ENCODE measurements at regions not wholly inside any gene's neighbourhood (a gene's known extent, or its start where the extent isn't known, plus 50 kb on each side); places are given as distances from the start of the nearest gene placed in this dataset.

DNA sequence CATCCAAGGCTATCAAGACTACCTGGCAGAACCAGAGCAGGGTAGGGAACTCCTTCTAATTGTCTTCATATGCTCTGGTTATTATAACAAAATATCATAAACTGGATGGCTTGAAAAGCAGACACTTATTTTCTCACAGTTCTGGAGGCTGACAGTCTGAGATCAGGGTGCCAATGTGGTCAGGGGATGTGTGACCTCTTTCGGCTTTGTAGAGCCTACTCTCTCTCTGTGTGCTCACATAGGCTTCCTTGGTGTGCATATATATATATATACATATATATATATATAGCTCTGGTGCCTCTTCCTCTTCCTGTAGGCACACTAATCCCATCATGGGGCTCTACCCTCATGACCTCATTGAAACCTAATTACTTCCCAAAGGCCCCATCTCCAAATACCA is 101.6 kb downstream of the ARL6IP6 start:
- no peak for DNase-seq (ENCODE audit: extremely low read depth, low read depth)
- TF ChIP-seq, protein P1, sequence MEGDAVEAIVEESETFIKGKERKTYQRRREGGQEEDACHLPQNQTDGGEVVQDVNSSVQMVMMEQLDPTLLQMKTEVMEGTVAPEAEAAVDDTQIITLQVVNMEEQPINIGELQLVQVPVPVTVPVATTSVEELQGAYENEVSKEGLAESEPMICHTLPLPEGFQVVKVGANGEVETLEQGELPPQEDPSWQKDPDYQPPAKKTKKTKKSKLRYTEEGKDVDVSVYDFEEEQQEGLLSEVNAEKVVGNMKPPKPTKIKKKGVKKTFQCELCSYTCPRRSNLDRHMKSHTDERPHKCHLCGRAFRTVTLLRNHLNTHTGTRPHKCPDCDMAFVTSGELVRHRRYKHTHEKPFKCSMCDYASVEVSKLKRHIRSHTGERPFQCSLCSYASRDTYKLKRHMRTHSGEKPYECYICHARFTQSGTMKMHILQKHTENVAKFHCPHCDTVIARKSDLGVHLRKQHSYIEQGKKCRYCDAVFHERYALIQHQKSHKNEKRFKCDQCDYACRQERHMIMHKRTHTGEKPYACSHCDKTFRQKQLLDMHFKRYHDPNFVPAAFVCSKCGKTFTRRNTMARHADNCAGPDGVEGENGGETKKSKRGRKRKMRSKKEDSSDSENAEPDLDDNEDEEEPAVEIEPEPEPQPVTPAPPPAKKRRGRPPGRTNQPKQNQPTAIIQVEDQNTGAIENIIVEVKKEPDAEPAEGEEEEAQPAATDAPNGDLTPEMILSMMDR (IDR thresholded peaks at IDR 0.05; ENCODE audit: low read depth, low read length), result no peak

DNA sequence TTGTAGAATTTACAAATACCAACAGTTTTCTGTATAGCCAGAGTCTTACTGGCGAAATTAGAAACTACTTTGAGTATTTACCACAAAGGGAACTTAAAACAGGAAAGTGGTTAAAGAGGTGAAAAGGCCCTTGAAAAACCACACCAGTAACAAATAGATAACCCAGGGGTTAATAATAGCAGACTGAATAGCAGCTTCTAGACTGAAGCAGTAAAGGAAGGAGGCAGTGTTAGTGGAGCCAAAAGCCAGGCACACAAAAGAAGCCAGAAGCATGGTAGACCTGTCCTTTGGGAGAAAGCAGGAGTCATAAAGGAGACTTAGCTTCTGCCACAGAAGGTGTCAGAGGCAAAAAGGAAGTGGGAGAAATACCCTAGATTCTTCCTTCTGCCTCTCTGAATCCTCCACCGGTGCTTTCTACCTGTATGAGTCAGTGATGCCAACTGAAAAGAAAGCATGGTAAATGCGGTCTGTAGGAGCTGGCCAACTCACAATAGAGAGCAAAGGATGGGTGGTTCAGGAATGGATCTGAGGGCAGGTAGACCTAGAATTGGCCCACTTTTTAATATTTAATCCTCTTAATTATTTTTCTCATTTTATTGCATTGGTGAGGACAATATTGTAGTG is 97.3 kb downstream of the ARL6IP6 start:
- no peak for DNase-seq (ENCODE audit: extremely low read depth, low read depth)

DNA sequence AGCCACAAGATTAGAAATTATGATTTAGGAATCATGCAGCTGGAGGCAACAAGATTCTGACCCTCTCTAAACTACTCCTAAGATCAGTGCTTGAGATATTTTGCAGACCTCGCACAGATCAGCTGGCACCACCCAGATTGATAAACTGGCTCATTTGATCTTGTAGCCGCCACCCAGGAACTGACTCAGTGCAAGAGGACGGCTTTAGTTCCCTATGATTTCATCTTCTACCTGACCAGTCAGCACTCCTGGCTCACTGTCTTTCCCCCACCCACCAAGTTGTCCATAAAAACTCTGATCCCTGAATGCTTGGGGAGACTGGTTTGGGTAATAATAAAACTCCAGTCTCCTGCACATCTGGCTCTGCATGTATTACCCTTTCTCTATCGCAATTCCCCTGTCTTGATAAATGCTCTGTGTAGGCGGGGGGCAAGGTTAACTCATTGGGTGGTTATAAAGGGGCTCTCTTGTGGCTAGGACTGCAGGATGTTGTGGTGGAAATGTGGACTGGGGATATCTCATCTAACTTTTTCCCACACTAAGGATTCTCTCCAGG is 96.1 kb downstream of the ARL6IP6 start:
- TF ChIP-seq, protein P1 (IDR thresholded peaks at IDR 0.05; ENCODE audit: low read depth, low read length), result no peak
- no peak for DNase-seq (ENCODE audit: extremely low read depth, low read depth)

More for the DNA sequence above, 97.3 kb downstream of the ARL6IP6 start:
- TF ChIP-seq, protein P1 (IDR thresholded peaks at IDR 0.05; ENCODE audit: low read depth, low read length), result no peak

DNA sequence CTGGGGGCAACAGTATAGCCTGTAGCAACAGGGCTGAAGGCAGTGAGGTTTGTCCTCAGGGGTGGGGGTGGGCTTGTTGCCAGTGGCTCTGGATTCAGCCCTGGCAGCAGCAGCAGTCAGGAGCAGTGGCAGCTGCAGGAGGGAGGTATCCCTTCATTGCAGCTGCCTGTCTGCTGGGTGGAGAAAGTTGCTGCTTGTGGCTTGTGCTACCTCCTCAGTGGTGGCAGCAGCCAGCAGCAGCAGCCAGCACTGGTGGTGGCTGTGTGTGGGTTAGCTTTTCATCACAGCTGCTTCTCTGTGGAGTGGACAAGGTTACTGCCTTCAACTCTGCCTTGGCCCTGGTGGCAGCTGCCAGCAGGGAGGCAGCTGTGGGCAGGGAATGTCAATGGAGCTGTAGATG is 94.9 kb downstream of the ARL6IP6 start:
- no peak for DNase-seq (ENCODE audit: extremely low read depth, low read depth)
- TF ChIP-seq, protein P1 (IDR thresholded peaks at IDR 0.05; ENCODE audit: low read depth, low read length), result no peak

All from AG09319 (cell line).